K562 (cell line): ENCODE measurements at regions not wholly inside any gene's neighbourhood (a gene's known extent, or its start where the extent isn't known, plus 50 kb on each side); places are given as distances from the start of the nearest gene placed in this dataset.

Experiments
- ATAC-seq: fragments of 200-7000 bp; cut with Tn5 transposase; 3 replicates; pipeline ENCODE4 v1.9.1; 2020; ENCODE audit warnings: moderate library complexity
- BruUV-seq: library from RNA; stranded (reverse); fragments of 400-500 nt; replicated peaks from 2 replicates; lab custom pipeline; 2021; lab: Mats Ljungman, UMichigan
- CTCF ChIA-PET: fragments of 300-600 bp; formaldehyde crosslinking; extraction: SDS; loops from one replicate; lab custom pipeline; 2021; ENCODE audit warnings: low intra/inter-chr PET ratio; lab: Yijun Ruan, JAX
- POLR2A ChIA-PET: fragments of 300-600, 350-650 bp; sonication (Branson Sonifier 250); formaldehyde crosslinking; extraction: SDS; loops from one replicate; lab custom pipeline; 2021; ENCODE audit warnings: antibody characterized with exemption, inconsistent platforms; lab: Yijun Ruan, JAX
- DNase-seq, 4 experiments: peaks; one replicate each; pipeline versions ENCODE4 v3.0.0 to v3.0.0-alpha.2; 2011 to 2018; ENCODE audit warnings: low spot score in 3 of 4, mixed read lengths in 3 of 4; ENCODE audit errors: extremely low read depth in 1 of 4
- FAIRE-seq: peaks from 2 replicates; lab custom pipeline; 2011; peaks lifted over from hg19 to GRCh38; lab: Jason Lieb, UNC
- H2AFZ ChIP-seq: 2 replicates; pipeline ENCODE4 v1.6.0; 2011; ENCODE audit warnings: low read depth, low read length, control low read depth, inconsistent platforms
- H3K27ac ChIP-seq: fragments of 200-600 bp; 3 replicates; pipeline ENCODE4 v1.8.0; 2011; ENCODE audit warnings: low read depth, mild to moderate bottlenecking, control low read depth, inconsistent platforms, low read length, moderate library complexity, mixed read lengths; ENCODE audit errors: extremely low read depth
- H3K27me3 ChIP-seq, 2 experiments: fragments of 300-600 bp in 1 of 2; 2 replicates in 1 of 2; 3 replicates in 1 of 2; pipeline versions ENCODE4 v1.6.0 to v1.8.0; 2011; ENCODE audit warnings: inconsistent platforms in 2 of 2, low read length in 2 of 2, mild to moderate bottlenecking in 1 of 2, mixed read lengths in 1 of 2, moderate library complexity in 1 of 2; ENCODE audit not compliant: control insufficient read depth in 2 of 2, insufficient read depth in 2 of 2
- H3K36me3 ChIP-seq: fragments of 300-600 bp; 3 replicates; pipeline ENCODE4 v1.8.0; 2011; ENCODE audit warnings: mild to moderate bottlenecking, low read length, inconsistent platforms; ENCODE audit not compliant: control insufficient read depth, insufficient read depth
- H3K4me1 ChIP-seq, 2 experiments: fragments of 200-600 bp in 1 of 2; replicated peaks in 1 of 2; 2 replicates in 1 of 2; 3 replicates in 1 of 2; pipeline versions ENCODE4 v1.5.1 to v1.8.0; 2011; ENCODE audit warnings: inconsistent platforms in 2 of 2, low read length in 2 of 2, mild to moderate bottlenecking in 1 of 2, mixed read lengths in 1 of 2, moderate library complexity in 1 of 2; ENCODE audit not compliant: control insufficient read depth in 2 of 2, insufficient read depth in 2 of 2
- H3K4me2 ChIP-seq: 2 replicates; pipeline ENCODE4 v1.6.1; 2011; ENCODE audit warnings: low read length, control low read depth, inconsistent platforms, mixed read lengths; ENCODE audit not compliant: insufficient read depth
- H3K4me3 ChIP-seq: fragments of 200-600 bp; sonication (generic), shearing (Covaris generic); 2 replicates; pipeline ENCODE4 v1.5.1; 2016; ENCODE audit warnings: control low read depth, inconsistent platforms
- H3K79me2 ChIP-seq: fragments of 200-600 bp; 3 replicates; pipeline ENCODE4 v1.8.0; 2011; ENCODE audit warnings: low read length, inconsistent platforms; ENCODE audit not compliant: control insufficient read depth, insufficient read depth
- H3K9ac ChIP-seq, 2 experiments: 2 replicates each; pipeline versions ENCODE4 v1.6.0 to v1.6.1; 2011; ENCODE audit warnings: low read depth in 2 of 2, low read length in 2 of 2, control low read depth in 1 of 2, inconsistent platforms in 1 of 2, mild to moderate bottlenecking in 1 of 2, mixed read lengths in 1 of 2; ENCODE audit not compliant: insufficient read depth in 1 of 2
- H3K9me1 ChIP-seq: one replicate; pipeline ENCODE4 v1.6.0; 2011; ENCODE audit warnings: inconsistent platforms, mild to moderate bottlenecking, low read length, moderate library complexity; ENCODE audit not compliant: control insufficient read depth, insufficient read depth
- H3K9me3 ChIP-seq: replicated peaks from 2 replicates; pipeline ENCODE4 v1.5.1; 2011; ENCODE audit warnings: low read depth, low read length, inconsistent platforms; ENCODE audit not compliant: control insufficient read depth, insufficient read depth
- H4K20me1 ChIP-seq: replicated peaks from 2 replicates; pipeline ENCODE4 v1.6.1; 2011; ENCODE audit warnings: low read length, inconsistent platforms, mixed read lengths; ENCODE audit not compliant: control insufficient read depth, insufficient read depth
- CCNT2 ChIP-seq: IDR thresholded peaks from 2 replicates; pipeline ENCODE4 v1.6.1; 2011; ENCODE audit warnings: borderline replicate concordance, low read depth, mild to moderate bottlenecking, moderate library complexity, mixed read lengths, low read length; ENCODE audit not compliant: insufficient read length; ENCODE audit errors: extremely low read depth
- ELF2 ChIP-seq: fragments of 250-450 bp; sonication (Bioruptor Pico); IDR thresholded peaks from 2 replicates; pipeline ENCODE4 v1.5.0; 2021; ENCODE audit warnings: mild to moderate bottlenecking
- HNRNPK ChIP-seq: fragments of 200-400 bp; formaldehyde crosslinking; IDR thresholded peaks from one replicate; pipeline ENCODE4 v1.6.1; 2018; ENCODE audit warnings: mild to moderate bottlenecking, low read depth, low read length; ENCODE audit not compliant: poor library complexity, severe bottlenecking
- ILF3 ChIP-seq: fragments of 450-650 bp; IDR thresholded peaks from 2 replicates; pipeline ENCODE4 v1.6.1; 2018; ENCODE audit warnings: antibody characterized with exemption, mild to moderate bottlenecking, moderate library complexity, borderline replicate concordance
- JUND ChIP-seq, 2 experiments: IDR thresholded peaks; 2 replicates in 1 of 2; 3 replicates in 1 of 2; pipeline ENCODE4 v1.6.1; 2011; ENCODE audit warnings: borderline replicate concordance in 2 of 2, low read depth in 2 of 2, low read length in 2 of 2, improper control_type of control experiment in 1 of 2, missing biosample characterization in 1 of 2, missing genetic modification characterization in 1 of 2, missing genetic modification reagents in 1 of 2
- PHF20 ChIP-seq: fragments of 450-650 bp; IDR thresholded peaks from 2 replicates; pipeline ENCODE4 v1.6.1; 2018; ENCODE audit not compliant: partially characterized antibody
- SNIP1 ChIP-seq: fragments of 450-650 bp; IDR thresholded peaks from 2 replicates; pipeline ENCODE4 v1.7.1; 2017; ENCODE audit warnings: low read depth, mild to moderate bottlenecking
- TFAM ChIP-seq: fragments of 250-450 bp; sonication (Bioruptor Pico); conservative IDR thresholded peaks from 2 replicates; pipeline ENCODE4 v1.5.0; 2021; ENCODE audit warnings: mild to moderate bottlenecking, moderate library complexity
- ZNF263 ChIP-seq: sonication (generic); formaldehyde crosslinking; IDR thresholded peaks from 2 replicates; pipeline ENCODE4 v1.8.0; 2022; ENCODE audit warnings: mild to moderate bottlenecking, missing genetic modification reagents, borderline replicate concordance
- ZNF436 ChIP-seq: fragments of 250-450, 450-650 bp; sonication (Bioruptor Pico); formaldehyde crosslinking; IDR thresholded peaks from 2 replicates; pipeline ENCODE4 v1.7.0; 2020; ENCODE audit warnings: mild to moderate bottlenecking
- ZNF445 ChIP-seq: fragments of 250-450 bp; sonication (Bioruptor Pico); IDR thresholded peaks from 2 replicates; pipeline ENCODE4 v1.4.0; 2020; ENCODE audit warnings: low read depth, mild to moderate bottlenecking, moderate library complexity
- WGBS: fragments of 100-300 bp; shearing (Covaris generic); methylation state at CpG from one replicate; pipeline ENCODE4 v1.1.6; 2016; ENCODE audit warnings: low coverage, mixed read lengths; ENCODE audit not compliant: insufficient coverage; ENCODE audit errors: missing lambda C conversion rate; 5-methylcytosine and 5-hydroxymethylcytosine counted together
- in situ Hi-C: fragments of 300-500 bp; cut with MboI; formaldehyde crosslinking; loops from 4 replicates; pipeline ENCODE4 v1.15.0; 2018; ENCODE audit warnings: inconsistent platforms, mixed read lengths
- intact Hi-C: fragments of 100-400 bp; cut with micrococcal nuclease; formaldehyde crosslinking; loops from 2 replicates; pipeline ENCODE4 v1.14.2; 2022
- TF ChIP-seq, protein P1 (sequence below): IDR thresholded peaks from 2 replicates; pipeline ENCODE4 v1.6.1; 2016; ENCODE audit warnings: missing genetic modification characterization, missing compliant biosample characterization
- TF ChIP-seq, protein P2 (sequence below): fragments of 250-450 bp; sonication (Bioruptor Pico); IDR thresholded peaks from 2 replicates; pipeline ENCODE4 v1.4.0; 2020; ENCODE audit warnings: mild to moderate bottlenecking, moderate library complexity
- TF ChIP-seq, protein P3 (sequence below): fragments of 250-450 bp; sonication (Bioruptor Pico); IDR thresholded peaks from 2 replicates; pipeline ENCODE4 v1.4.0; 2020

DNA sequence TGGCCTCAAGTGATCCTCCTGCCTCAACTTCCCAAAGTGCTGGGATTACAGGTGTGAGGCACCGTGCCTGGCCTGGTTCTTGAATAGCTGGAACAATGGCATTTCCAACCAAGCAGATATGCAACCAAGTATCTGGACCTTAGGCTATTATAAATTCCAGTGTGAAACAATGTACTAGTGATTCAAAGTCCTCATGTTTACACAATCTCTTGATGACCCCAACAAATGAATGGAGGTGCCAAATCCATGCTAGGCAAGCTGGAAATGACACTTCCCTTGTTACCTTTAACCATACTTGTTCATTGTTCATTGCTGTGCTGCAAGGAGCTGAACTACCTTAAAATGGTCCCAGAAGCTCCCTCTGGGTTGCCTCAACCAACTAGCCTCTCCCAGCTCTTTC, 282.2 kb upstream of the KLF14 start:
- in situ Hi-C loops, result no loop called here
- FAIRE-seq (no peak), DNase-seq (no peak), ATAC-seq (no peak)
- Histone ChIP-seq H3K9me1 (no peaks in the 10 kb centered on the region), H3K4me3 (no peak overlapping the region), H4K20me1 (peaks cover 5% of the 10 kb centered on the region; the same call in 1 of the 2 replicates), H3K36me3 (no peaks in the 10 kb centered on the region), H3K27ac (no peak overlapping the region), H3K79me2 (no peaks in the 10 kb centered on the region), H3K4me1 (peaks cover 13 to 18% of the 10 kb centered on the region in 2 experiments), H3K9ac (no peak overlapping the region), H2AFZ (no peak overlapping the region), H3K9me3 (no peaks in the 10 kb centered on the region), H3K27me3 (no peaks in the 10 kb centered on the region), H3K4me2 (no peak overlapping the region)
- ChIA-PET POLR2A (interaction anchor here (0.8 to 1.0 kb wide), 3 partner anchors 17 to 30 kb away, joined by 3 read pairs; no protein-coding TSS in a partner anchor), CTCF (interaction anchor here (0.6 kb wide), 1 partner anchor 1648 kb away, joined by 3 read pairs; no protein-coding TSS in a partner anchor)
- TF ChIP-seq, protein P1, sequence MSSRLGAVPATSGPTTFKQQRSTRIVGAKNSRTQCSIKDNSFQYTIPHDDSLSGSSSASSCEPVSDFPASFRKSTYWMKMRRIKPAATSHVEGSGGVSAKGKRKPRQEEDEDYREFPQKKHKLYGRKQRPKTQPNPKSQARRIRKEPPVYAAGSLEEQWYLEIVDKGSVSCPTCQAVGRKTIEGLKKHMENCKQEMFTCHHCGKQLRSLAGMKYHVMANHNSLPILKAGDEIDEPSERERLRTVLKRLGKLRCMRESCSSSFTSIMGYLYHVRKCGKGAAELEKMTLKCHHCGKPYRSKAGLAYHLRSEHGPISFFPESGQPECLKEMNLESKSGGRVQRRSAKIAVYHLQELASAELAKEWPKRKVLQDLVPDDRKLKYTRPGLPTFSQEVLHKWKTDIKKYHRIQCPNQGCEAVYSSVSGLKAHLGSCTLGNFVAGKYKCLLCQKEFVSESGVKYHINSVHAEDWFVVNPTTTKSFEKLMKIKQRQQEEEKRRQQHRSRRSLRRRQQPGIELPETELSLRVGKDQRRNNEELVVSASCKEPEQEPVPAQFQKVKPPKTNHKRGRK (tag), result no peak
- TF ChIP-seq ILF3, result no peak
- TF ChIP-seq TFAM, result no peak
- TF ChIP-seq ZNF436 (CRISPR knock-in tag), result no peak
- no peak for TF ChIP-seq ZNF263
- no peak for TF ChIP-seq ELF2 (CRISPR knock-in tag)
- no peak for TF ChIP-seq HNRNPK
- no peak for TF ChIP-seq ZNF445 (CRISPR knock-in tag)
- no peak for TF ChIP-seq CCNT2
- TF ChIP-seq PHF20, result no peak
- no peak for TF ChIP-seq SNIP1
- no peak for TF ChIP-seq JUND (IDR thresholded peaks at IDR 0.05; ENCODE audit: borderline replicate concordance, low read depth, low read length)
- TF ChIP-seq JUND (tag; IDR thresholded peaks at IDR 0.05; ENCODE audit: borderline replicate concordance, low read depth, low read length), result no peak
- TF ChIP-seq, protein P2, sequence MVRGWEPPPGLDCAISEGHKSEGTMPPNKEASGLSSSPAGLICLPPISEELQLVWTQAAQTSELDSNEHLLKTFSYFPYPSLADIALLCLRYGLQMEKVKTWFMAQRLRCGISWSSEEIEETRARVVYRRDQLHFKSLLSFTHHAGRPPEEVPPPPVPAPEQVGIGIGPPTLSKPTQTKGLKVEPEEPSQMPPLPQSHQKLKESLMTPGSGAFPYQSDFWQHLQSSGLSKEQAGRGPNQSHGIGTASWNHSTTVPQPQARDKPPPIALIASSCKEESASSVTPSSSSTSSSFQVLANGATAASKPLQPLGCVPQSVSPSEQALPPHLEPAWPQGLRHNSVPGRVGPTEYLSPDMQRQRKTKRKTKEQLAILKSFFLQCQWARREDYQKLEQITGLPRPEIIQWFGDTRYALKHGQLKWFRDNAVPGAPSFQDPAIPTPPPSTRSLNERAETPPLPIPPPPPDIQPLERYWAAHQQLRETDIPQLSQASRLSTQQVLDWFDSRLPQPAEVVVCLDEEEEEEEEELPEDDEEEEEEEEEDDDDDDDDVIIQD (CRISPR knock-in tag), result no peak
- TF ChIP-seq, protein P3, sequence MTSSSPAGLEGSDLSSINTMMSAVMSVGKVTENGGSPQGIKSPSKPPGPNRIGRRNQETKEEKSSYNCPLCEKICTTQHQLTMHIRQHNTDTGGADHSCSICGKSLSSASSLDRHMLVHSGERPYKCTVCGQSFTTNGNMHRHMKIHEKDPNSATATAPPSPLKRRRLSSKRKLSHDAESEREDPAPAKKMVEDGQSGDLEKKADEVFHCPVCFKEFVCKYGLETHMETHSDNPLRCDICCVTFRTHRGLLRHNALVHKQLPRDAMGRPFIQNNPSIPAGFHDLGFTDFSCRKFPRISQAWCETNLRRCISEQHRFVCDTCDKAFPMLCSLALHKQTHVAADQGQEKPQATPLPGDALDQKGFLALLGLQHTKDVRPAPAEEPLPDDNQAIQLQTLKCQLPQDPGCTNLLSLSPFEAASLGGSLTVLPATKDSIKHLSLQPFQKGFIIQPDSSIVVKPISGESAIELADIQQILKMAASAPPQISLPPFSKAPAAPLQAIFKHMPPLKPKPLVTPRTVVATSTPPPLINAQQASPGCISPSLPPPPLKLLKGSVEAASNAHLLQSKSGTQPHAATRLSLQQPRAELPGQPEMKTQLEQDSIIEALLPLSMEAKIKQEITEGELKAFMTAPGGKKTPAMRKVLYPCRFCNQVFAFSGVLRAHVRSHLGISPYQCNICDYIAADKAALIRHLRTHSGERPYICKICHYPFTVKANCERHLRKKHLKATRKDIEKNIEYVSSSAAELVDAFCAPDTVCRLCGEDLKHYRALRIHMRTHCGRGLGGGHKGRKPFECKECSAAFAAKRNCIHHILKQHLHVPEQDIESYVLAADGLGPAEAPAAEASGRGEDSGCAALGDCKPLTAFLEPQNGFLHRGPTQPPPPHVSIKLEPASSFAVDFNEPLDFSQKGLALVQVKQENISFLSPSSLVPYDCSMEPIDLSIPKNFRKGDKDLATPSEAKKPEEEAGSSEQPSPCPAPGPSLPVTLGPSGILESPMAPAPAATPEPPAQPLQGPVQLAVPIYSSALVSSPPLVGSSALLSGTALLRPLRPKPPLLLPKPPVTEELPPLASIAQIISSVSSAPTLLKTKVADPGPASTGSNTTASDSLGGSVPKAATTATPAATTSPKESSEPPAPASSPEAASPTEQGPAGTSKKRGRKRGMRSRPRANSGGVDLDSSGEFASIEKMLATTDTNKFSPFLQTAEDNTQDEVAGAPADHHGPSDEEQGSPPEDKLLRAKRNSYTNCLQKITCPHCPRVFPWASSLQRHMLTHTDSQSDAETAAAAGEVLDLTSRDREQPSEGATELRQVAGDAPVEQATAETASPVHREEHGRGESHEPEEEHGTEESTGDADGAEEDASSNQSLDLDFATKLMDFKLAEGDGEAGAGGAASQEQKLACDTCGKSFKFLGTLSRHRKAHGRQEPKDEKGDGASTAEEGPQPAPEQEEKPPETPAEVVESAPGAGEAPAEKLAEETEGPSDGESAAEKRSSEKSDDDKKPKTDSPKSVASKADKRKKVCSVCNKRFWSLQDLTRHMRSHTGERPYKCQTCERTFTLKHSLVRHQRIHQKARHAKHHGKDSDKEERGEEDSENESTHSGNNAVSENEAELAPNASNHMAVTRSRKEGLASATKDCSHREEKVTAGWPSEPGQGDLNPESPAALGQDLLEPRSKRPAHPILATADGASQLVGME (CRISPR knock-in tag), result no peak
- 50% methylated on average over 1 of the region's 1 CpG for WGBS
- no TSS peak for BruUV-seq
- intact Hi-C loops, result no loop called here
